ENCODE measurements at regions not wholly inside any gene's neighbourhood (a gene's known extent, or its start where the extent isn't known, plus 50 kb on each side); places are given as distances from the start of the nearest gene placed in this dataset.

DNA sequence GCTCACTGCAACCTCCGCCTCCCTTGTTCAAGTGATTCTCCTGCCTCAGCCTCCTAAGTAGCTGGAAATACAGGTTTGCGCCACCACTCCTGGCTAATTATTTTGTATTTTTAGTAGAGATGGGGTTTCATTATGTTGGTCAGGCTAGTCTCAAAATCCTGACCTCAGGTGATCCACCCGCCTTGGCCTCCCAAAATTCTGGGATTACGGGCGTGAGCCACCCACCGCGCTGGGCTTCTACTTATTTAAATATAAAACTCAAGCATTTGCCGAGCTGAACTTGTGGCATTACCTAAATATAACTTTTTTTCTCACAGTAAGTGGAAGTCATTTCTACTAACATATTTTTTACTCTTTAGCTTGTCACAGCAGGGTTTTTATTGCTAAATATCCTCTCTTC lies 1356.3 kb upstream of the ACO1 start:
- TF ChIP-seq RFX5 (IDR thresholded peaks at IDR 0.05; ENCODE audit: low read depth, low read length) (no peak), CHD1 (IDR thresholded peaks at IDR 0.05; ENCODE audit: low read depth, low read length) (no peak), JUNB (IDR thresholded peaks at IDR 0.05) (no peak), RAD21 (IDR thresholded peaks at IDR 0.05; ENCODE audit: insufficient read depth, low read depth, low read length) (no peak)
